HL-60 (cell line): ENCODE measurements at regions not wholly inside any gene's neighbourhood (a gene's known extent, or its start where the extent isn't known, plus 50 kb on each side); places are given as distances from the start of the nearest gene placed in this dataset.
A peak's percentile ranks its signal among the peaks of the same experiment; 100 is the strongest.

Experiments used
- DNase-seq, 2 experiments: peaks; one replicate each; pipeline ENCODE4 v3.0.0-alpha.2; 2010 to 2020; ENCODE audit warnings: low read depth in 1 of 2, low spot score in 1 of 2
- H3K27ac ChIP-seq: fragments of 250-450 bp; sonication (Bioruptor Pico); replicated peaks from 2 replicates; pipeline ENCODE4 v1.5.1; 2020; ENCODE audit warnings: mild to moderate bottlenecking, moderate library complexity
- H3K27me3 ChIP-seq: fragments of 250-450 bp; sonication (Bioruptor Pico); 2 replicates; pipeline ENCODE4 v1.5.1; 2021; ENCODE audit warnings: mild to moderate bottlenecking, moderate library complexity; ENCODE audit not compliant: insufficient read depth, poor library complexity, severe bottlenecking
- H3K4me3 ChIP-seq: replicated peaks from 2 replicates; pipeline ENCODE4 v1.5.1; 2011; ENCODE audit warnings: mild to moderate bottlenecking, control low read depth, low read length; ENCODE audit not compliant: insufficient read depth
- CTCF ChIP-seq: IDR thresholded peaks from one replicate; pipeline ENCODE4 v1.5.1; 2011; ENCODE audit warnings: low read length, control low read depth, inconsistent platforms; ENCODE audit not compliant: insufficient read depth
- GABPA ChIP-seq: IDR thresholded peaks from 2 replicates; pipeline ENCODE4 v1.6.1; 2012; ENCODE audit warnings: low read depth
- POLR2AphosphoS5 ChIP-seq: IDR thresholded peaks from 2 replicates; pipeline ENCODE4 v1.6.1; 2012; ENCODE audit warnings: low read depth
- REST ChIP-seq: IDR thresholded peaks from 2 replicates; pipeline ENCODE4 v1.6.1; 2012; ENCODE audit warnings: low read depth; ENCODE audit not compliant: insufficient replicate concordance
- SPI1 ChIP-seq: IDR thresholded peaks from 2 replicates; pipeline ENCODE4 v1.6.1; 2012; ENCODE audit warnings: low read depth, mild to moderate bottlenecking, borderline replicate concordance

GRCh38 chr22:33213383-33214075 lies 155.3 kb upstream of the SYN3 start:
- no peak overlapping the region for H3K4me3 ChIP-seq
- DNase-seq = no peak
- TF ChIP-seq SPI1 = no peak
- no peak for TF ChIP-seq REST
- no peak for TF ChIP-seq CTCF
- TF ChIP-seq POLR2AphosphoS5 = no peak
- TF ChIP-seq GABPA = no peak
- no peak overlapping the region for H3K27ac ChIP-seq
- H3K27me3 ChIP-seq = no peaks in the 10 kb centered on the region

GRCh38 chr22:33209930-33210784 lies 152.0 kb upstream of the SYN3 start:
- Histone ChIP-seq H3K4me3 (no peak overlapping the region), H3K27ac (no peak overlapping the region), H3K27me3 (no peaks in the 10 kb centered on the region)
- peak in 1 of 2 experiments; percentile 29 for DNase-seq
- TF ChIP-seq GABPA (no peak), CTCF (peak; percentile 39)

GRCh38 chr22:33204408-33204807 lies 146.2 kb upstream of the SYN3 start:
- H3K27me3 ChIP-seq = peaks cover 2% of the 10 kb centered on the region
- H3K27ac ChIP-seq = no peak overlapping the region
- DNase-seq = no peak
- H3K4me3 ChIP-seq = no peak overlapping the region
- no peak for TF ChIP-seq REST
- no peak for TF ChIP-seq POLR2AphosphoS5
- TF ChIP-seq GABPA = no peak
- no peak for TF ChIP-seq CTCF
- TF ChIP-seq SPI1 = no peak
